ENCODE measurements at regions not wholly inside any gene's neighbourhood (a gene's known extent, or its start where the extent isn't known, plus 50 kb on each side); places are given as distances from the start of the nearest gene placed in this dataset.
"Not testable (repeated sequence)": the region's sequence is repeated elsewhere in the genome, so short reads cannot be mapped to it uniquely, and the experiment has no call there.

DNA sequence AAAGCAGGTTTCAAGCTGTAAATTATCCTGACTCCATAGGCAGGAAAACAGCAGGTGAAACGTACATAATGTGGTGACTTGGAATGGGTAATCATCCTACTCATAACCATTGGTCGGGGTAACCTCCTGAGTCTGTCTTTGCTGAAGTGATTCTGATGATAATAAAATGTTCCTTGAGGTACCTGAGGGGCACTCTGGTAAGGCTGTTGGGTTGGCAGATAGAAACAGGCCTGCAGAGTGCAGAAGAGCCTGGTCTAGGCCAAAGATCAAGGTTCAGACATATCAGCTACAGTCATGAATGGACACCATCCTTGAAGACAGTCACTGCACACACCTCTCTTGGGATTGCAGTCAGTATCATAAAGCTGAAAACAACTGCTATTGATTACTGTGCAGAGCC is 174.7 kb upstream of the RPL34 start:
- Mint-ChIP-seq H3K27ac (ENCODE audit: low read depth, unreplicated experiment) (no peak overlapping the region), H3K4me3 (ENCODE audit: unreplicated experiment) (no peak overlapping the region), H3K4me1 (ENCODE audit: insufficient read depth, unreplicated experiment) (no peaks in the 10 kb centered on the region), H3K36me3 (ENCODE audit: insufficient read depth, unreplicated experiment) (no peaks in the 10 kb centered on the region), H3K9me3 (ENCODE audit: unreplicated experiment) (no peaks in the 10 kb centered on the region), H3K27me3 (ENCODE audit: insufficient read depth, unreplicated experiment) (no peaks in the 10 kb centered on the region)
- DNase-seq (ENCODE audit: unreplicated experiment): no peak
- intact Hi-C loops (cut with micrococcal nuclease): no loop called here
- TF ChIP-seq, protein P1, sequence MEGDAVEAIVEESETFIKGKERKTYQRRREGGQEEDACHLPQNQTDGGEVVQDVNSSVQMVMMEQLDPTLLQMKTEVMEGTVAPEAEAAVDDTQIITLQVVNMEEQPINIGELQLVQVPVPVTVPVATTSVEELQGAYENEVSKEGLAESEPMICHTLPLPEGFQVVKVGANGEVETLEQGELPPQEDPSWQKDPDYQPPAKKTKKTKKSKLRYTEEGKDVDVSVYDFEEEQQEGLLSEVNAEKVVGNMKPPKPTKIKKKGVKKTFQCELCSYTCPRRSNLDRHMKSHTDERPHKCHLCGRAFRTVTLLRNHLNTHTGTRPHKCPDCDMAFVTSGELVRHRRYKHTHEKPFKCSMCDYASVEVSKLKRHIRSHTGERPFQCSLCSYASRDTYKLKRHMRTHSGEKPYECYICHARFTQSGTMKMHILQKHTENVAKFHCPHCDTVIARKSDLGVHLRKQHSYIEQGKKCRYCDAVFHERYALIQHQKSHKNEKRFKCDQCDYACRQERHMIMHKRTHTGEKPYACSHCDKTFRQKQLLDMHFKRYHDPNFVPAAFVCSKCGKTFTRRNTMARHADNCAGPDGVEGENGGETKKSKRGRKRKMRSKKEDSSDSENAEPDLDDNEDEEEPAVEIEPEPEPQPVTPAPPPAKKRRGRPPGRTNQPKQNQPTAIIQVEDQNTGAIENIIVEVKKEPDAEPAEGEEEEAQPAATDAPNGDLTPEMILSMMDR (IDR thresholded peaks at IDR 0.05; ENCODE audit: unreplicated experiment): no peak
- no TSS peak for BruUV-seq (replicated peaks)
- POLR2A ChIA-PET: no interaction called here
- CTCF ChIA-PET: interaction anchor here (0.6 kb wide), 2 partner anchors 12 to 488 kb away, joined by 3 read pairs; no protein-coding TSS in a partner anchor

DNA sequence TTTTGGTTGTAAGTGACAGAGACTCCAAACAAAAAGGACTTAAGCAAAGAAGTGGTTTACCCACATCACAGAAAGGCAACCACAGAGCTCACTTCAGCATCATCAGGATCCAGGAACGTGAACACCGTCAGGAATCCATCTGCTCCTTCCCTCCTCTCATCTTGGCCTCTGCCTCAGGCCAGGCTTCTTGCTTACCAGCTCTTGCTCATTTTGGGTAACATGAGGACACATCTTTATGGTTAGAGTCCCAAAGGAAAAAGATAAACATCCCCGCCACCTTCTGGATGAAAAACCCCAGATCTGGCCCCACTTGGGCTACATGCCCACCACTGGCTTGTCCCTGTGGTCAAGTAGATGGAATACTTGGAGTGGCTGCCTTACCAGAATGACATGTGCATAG is 176.8 kb upstream of the RPL34 start:
- intact Hi-C loops (cut with micrococcal nuclease): no loop called here
- TF ChIP-seq, protein P1 (IDR thresholded peaks at IDR 0.05; ENCODE audit: unreplicated experiment): no peak
- no peaks in the 10 kb centered on the region for H3K27me3 Mint-ChIP-seq (ENCODE audit: insufficient read depth, unreplicated experiment)
- POLR2A ChIA-PET: no interaction called here
- peaks cover 7% of the 10 kb centered on the region for H3K9me3 Mint-ChIP-seq (ENCODE audit: unreplicated experiment)
- H3K4me3 Mint-ChIP-seq (ENCODE audit: unreplicated experiment): no peak overlapping the region
- H3K4me1 Mint-ChIP-seq (ENCODE audit: insufficient read depth, unreplicated experiment): no peaks in the 10 kb centered on the region
- no peak for DNase-seq (ENCODE audit: unreplicated experiment)
- BruUV-seq (replicated peaks): no TSS peak
- no peaks in the 10 kb centered on the region for H3K36me3 Mint-ChIP-seq (ENCODE audit: insufficient read depth, unreplicated experiment)
- CTCF ChIA-PET: interaction anchor here (0.6 kb wide), 1 partner anchor 1173 kb away, joined by 3 read pairs; no protein-coding TSS in a partner anchor
- H3K27ac Mint-ChIP-seq (ENCODE audit: low read depth, unreplicated experiment): no peak overlapping the region

- no peak overlapping the region for H3K27ac Mint-ChIP-seq (ENCODE audit: low read depth, unreplicated experiment)
- ChIA-PET CTCF (no interaction called here), POLR2A (no interaction called here)
- DNase-seq (ENCODE audit: unreplicated experiment): peak; percentile 32
- H3K36me3 Mint-ChIP-seq (ENCODE audit: insufficient read depth, unreplicated experiment): no peaks in the 10 kb centered on the region
- TF ChIP-seq, protein P1 (IDR thresholded peaks at IDR 0.05; ENCODE audit: unreplicated experiment): no peak
- H3K9me3 Mint-ChIP-seq (ENCODE audit: unreplicated experiment): no peaks in the 10 kb centered on the region
- no peaks in the 10 kb centered on the region for H3K27me3 Mint-ChIP-seq (ENCODE audit: insufficient read depth, unreplicated experiment)
- no peak overlapping the region for H3K4me3 Mint-ChIP-seq (ENCODE audit: unreplicated experiment)
- intact Hi-C loops (cut with micrococcal nuclease): no loop called here
- H3K4me1 Mint-ChIP-seq (ENCODE audit: insufficient read depth, unreplicated experiment): peaks cover 10% of the 10 kb centered on the region
- no TSS peak for BruUV-seq (replicated peaks)
Observed at GRCh38 chr4:108433832-108434231, 186.5 kb upstream of the RPL34 start.

DNA sequence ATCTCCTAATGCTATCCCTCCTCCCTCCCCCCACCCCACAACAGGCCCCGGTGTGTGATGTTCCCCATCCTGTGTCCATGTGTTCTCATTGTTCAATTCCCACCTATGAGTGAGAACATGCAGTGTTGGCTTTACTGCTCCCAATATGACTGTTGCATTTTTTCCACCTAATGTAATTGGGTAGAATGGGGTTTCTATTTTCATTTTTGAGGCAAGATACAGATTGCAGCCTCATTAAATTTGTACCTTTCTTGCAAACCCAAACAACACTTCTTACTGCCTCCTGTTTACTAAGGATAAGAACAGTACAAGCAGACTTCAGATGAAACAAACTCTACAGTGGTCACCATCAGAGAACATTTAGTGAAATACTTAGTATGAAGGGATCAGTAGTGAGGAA is 187.0 kb upstream of the RPL34 start:
- CTCF ChIA-PET; POLR2A ChIA-PET; H3K27ac Mint-ChIP-seq (ENCODE audit: low read depth, unreplicated experiment); H3K27me3 Mint-ChIP-seq (ENCODE audit: insufficient read depth, unreplicated experiment); H3K9me3 Mint-ChIP-seq (ENCODE audit: unreplicated experiment); DNase-seq (ENCODE audit: unreplicated experiment); intact Hi-C loops (cut with micrococcal nuclease); BruUV-seq (replicated peaks); H3K4me3 Mint-ChIP-seq (ENCODE audit: unreplicated experiment); H3K4me1 Mint-ChIP-seq (ENCODE audit: insufficient read depth, unreplicated experiment); H3K36me3 Mint-ChIP-seq (ENCODE audit: insufficient read depth, unreplicated experiment): not testable (repeated sequence)

GRCh38 chr4:108432418-108432817 is 188.0 kb upstream of the RPL34 start:
- BruUV-seq (replicated peaks): no TSS peak
- CTCF ChIA-PET: interaction anchor here (1.0 to 1.1 kb wide), 2 partner anchors 31 to 407 kb away, joined by 3 read pairs; no protein-coding TSS in a partner anchor
- Mint-ChIP-seq H3K27me3 (ENCODE audit: insufficient read depth, unreplicated experiment) (no peaks in the 10 kb centered on the region), H3K36me3 (ENCODE audit: insufficient read depth, unreplicated experiment) (no peaks in the 10 kb centered on the region), H3K4me1 (ENCODE audit: insufficient read depth, unreplicated experiment) (peaks cover 10% of the 10 kb centered on the region), H3K27ac (ENCODE audit: low read depth, unreplicated experiment) (no peak overlapping the region), H3K4me3 (ENCODE audit: unreplicated experiment) (no peak overlapping the region), H3K9me3 (ENCODE audit: unreplicated experiment) (no peaks in the 10 kb centered on the region)
- intact Hi-C loops (cut with micrococcal nuclease): no loop called here
- TF ChIP-seq, protein P1 (IDR thresholded peaks at IDR 0.05; ENCODE audit: unreplicated experiment): no peak
- no peak for DNase-seq (ENCODE audit: unreplicated experiment)
- POLR2A ChIA-PET: interaction anchor here (0.6 kb wide), 1 partner anchor 160 kb away, joined by 5 read pairs; no protein-coding TSS in a partner anchor
